HepG2 (cell line): ENCODE measurements at regions not wholly inside any gene's neighbourhood (a gene's known extent, or its start where the extent isn't known, plus 50 kb on each side); places are given as distances from the start of the nearest gene placed in this dataset.
A peak's percentile ranks its signal among the peaks of the same experiment; 100 is the strongest.

Source experiments
- ATAC-seq: fragments of 200-7000 bp; cut with Tn5 transposase; 3 replicates; pipeline ENCODE4 v1.9.1; 2020; ENCODE audit warnings: mild to moderate bottlenecking, moderate library complexity
- BruUV-seq: library from RNA; stranded (reverse); fragments of 400-500 nt; replicated peaks from 2 replicates; lab custom pipeline; 2021; lab: Mats Ljungman, UMichigan
- CTCF ChIA-PET: fragments of 300-600 bp; formaldehyde crosslinking; extraction: SDS; loops from one replicate; lab custom pipeline; 2021; ENCODE audit warnings: low total read pairs, inconsistent platforms, low intra/inter-chr PET ratio; lab: Yijun Ruan, JAX
- POLR2A ChIA-PET: fragments of 350-600 bp; sonication (Branson Sonifier 250); formaldehyde crosslinking; loops from one replicate; lab custom pipeline; 2020; ENCODE audit warnings: antibody characterized with exemption, inconsistent platforms; lab: Yijun Ruan, JAX
- DNase-seq: peaks from one replicate; pipeline ENCODE4 v3.0.0-alpha.2; 2015; ENCODE audit warnings: low spot score
- FAIRE-seq: peaks from 3 replicates; lab custom pipeline; 2011; peaks lifted over from hg19 to GRCh38; lab: Jason Lieb, UNC
- H2AFZ ChIP-seq: one replicate; pipeline ENCODE4 v1.6.1; 2011; ENCODE audit warnings: low read length, inconsistent platforms
- H3K27ac ChIP-seq: fragments of 300-600 bp; 3 replicates; pipeline ENCODE4 v1.8.0; 2011; ENCODE audit warnings: mixed run types, mild to moderate bottlenecking, mixed read lengths, low read length, inconsistent platforms; ENCODE audit not compliant: insufficient read depth; ENCODE audit errors: extremely low read length
- H3K27me3 ChIP-seq, 2 experiments: fragments of 200-600 bp in 1 of 2; 2 replicates in 1 of 2; 3 replicates in 1 of 2; pipeline versions ENCODE4 v1.6.0 to v1.8.0; 2011; ENCODE audit warnings: low read length in 2 of 2, mild to moderate bottlenecking in 2 of 2, moderate library complexity in 2 of 2, inconsistent platforms in 1 of 2; ENCODE audit not compliant: insufficient read depth in 2 of 2, control insufficient read depth in 1 of 2
- H3K36me3 ChIP-seq, 2 experiments: fragments of 200-600 bp in 1 of 2; replicated peaks in 1 of 2; 2 replicates in 1 of 2; 3 replicates in 1 of 2; pipeline versions ENCODE4 v1.5.1 to v1.8.0; 2011; ENCODE audit warnings: low read length in 2 of 2, inconsistent platforms in 1 of 2; ENCODE audit not compliant: insufficient read depth in 2 of 2, control insufficient read depth in 1 of 2
- H3K4me1 ChIP-seq: 2 replicates; pipeline ENCODE4 v1.5.1; 2012; ENCODE audit warnings: low read length, inconsistent platforms; ENCODE audit not compliant: insufficient read depth
- H3K4me2 ChIP-seq: 2 replicates; pipeline ENCODE4 v1.6.0; 2011; ENCODE audit warnings: low read depth, low read length, inconsistent platforms
- H3K4me3 ChIP-seq, 3 experiments: fragments of 200-600 bp in 1 of 3; sonication (generic), shearing (Covaris generic) in 1 of 3; replicated peaks in 1 of 3; 2 replicates each; pipeline ENCODE4 v1.5.1; 2011 to 2016; ENCODE audit warnings: low read length in 3 of 3, inconsistent platforms in 2 of 3, low read depth in 2 of 3, mild to moderate bottlenecking in 2 of 3, control low read depth in 1 of 3, mixed read lengths in 1 of 3; ENCODE audit not compliant: insufficient read depth in 1 of 3
- H3K79me2 ChIP-seq: one replicate; pipeline ENCODE4 v1.6.1; 2011; ENCODE audit warnings: low read length, inconsistent platforms; ENCODE audit not compliant: insufficient read depth
- H3K9ac ChIP-seq: 2 replicates; pipeline ENCODE4 v1.6.0; 2011; ENCODE audit warnings: mild to moderate bottlenecking, low read depth, low read length, inconsistent platforms; ENCODE audit not compliant: insufficient read depth
- H3K9me3 ChIP-seq: 2 replicates; pipeline ENCODE4 v1.5.1; 2012; ENCODE audit warnings: mild to moderate bottlenecking, low read length
- H4K20me1 ChIP-seq: 2 replicates; pipeline ENCODE4 v1.6.0; 2011; ENCODE audit warnings: inconsistent platforms, mild to moderate bottlenecking, low read length, moderate library complexity; ENCODE audit not compliant: insufficient read depth
- CTCF ChIP-seq: sonication (generic); formaldehyde crosslinking; IDR thresholded peaks from 2 replicates; pipeline ENCODE4 v1.5.0; 2020; ENCODE audit warnings: mild to moderate bottlenecking, missing genetic modification reagents, moderate library complexity
- GATAD2A ChIP-seq: IDR thresholded peaks from 2 replicates; pipeline ENCODE4 v1.6.1; 2016
- RAD21 ChIP-seq: fragments of 450-650 bp; formaldehyde crosslinking; IDR thresholded peaks from 2 replicates; pipeline ENCODE4 v1.5.0; 2020; ENCODE audit warnings: mild to moderate bottlenecking
- SMC3 ChIP-seq: IDR thresholded peaks from 2 replicates; pipeline ENCODE4 v1.6.1; 2011; ENCODE audit warnings: low read length, improper control_type of control experiment
- STAG1 ChIP-seq: sonication (generic); formaldehyde crosslinking; IDR thresholded peaks from 2 replicates; pipeline ENCODE4 v1.4.0; 2020; ENCODE audit warnings: missing genetic modification reagents
- ZNF574 ChIP-seq: sonication (generic); formaldehyde crosslinking; IDR thresholded peaks from 2 replicates; pipeline ENCODE4 v1.4.0; 2020; ENCODE audit warnings: missing genetic modification reagents
- ZNF709 ChIP-seq: sonication (generic); formaldehyde crosslinking; IDR thresholded peaks from 2 replicates; pipeline ENCODE4 v1.5.0; 2020; ENCODE audit warnings: mild to moderate bottlenecking, missing genetic modification reagents
- WGBS: methylation state at CpG from one replicate; pipeline ENCODE4 v1.1.6; 2017; ENCODE audit warnings: low lambda C conversion rate; 5-methylcytosine and 5-hydroxymethylcytosine counted together
- in situ Hi-C: cut with HindIII; loops from 2 replicates; pipeline ENCODE4 v1.10.0; 2017; ENCODE audit warnings: low pct_unique_long_range_greater_than_20kb; ENCODE audit not compliant: extremely low pct_ligation_motif_present
- intact Hi-C: fragments of 100-400 bp; cut with micrococcal nuclease; formaldehyde crosslinking; loops from one replicate; pipeline ENCODE4 v1.10.0; 2022; ENCODE audit not compliant: unreplicated experiment

DNA sequence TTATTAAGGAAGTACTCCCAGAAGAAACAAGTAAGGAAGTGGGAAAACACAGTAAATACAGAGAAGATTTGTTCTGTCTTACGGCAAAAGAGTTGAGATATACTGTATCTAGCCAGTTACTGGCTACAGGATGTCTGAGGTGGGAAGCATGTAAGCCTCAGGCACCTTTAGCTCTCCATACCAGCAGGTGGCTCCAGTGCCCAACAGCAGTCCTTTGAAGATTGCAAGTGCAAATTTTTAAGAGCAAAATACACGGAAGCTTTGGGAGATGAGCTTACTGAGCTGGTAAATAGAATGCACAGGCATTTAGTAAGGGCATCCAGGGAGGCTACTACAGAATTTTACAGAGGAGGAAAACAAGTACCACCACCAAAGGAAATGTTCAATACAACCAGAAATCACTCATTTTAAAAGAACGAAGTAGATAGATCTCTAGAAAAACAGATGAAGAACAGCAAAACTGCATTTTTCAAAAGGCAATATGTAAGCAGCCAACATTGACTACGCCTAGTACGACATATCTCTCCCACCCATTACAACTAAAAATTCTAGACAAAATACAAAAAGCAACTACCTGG lies 57.9 kb upstream of the VSTM2B start:
- DNase-seq (peak; percentile 50), ATAC-seq (peak; percentile 89), FAIRE-seq (peak; percentile 64)
- WGBS: 13% methylated on average over 5 of the region's 5 CpGs
- Histone ChIP-seq H4K20me1 (no peaks in the 10 kb centered on the region), H3K36me3 (no peaks in the 10 kb centered on the region), H3K79me2 (no peaks in the 10 kb centered on the region), H3K4me2 (no peak overlapping the region), H3K27ac (no peak overlapping the region), H3K4me3 (no peak overlapping the region), H3K4me1 (no peaks in the 10 kb centered on the region), H2AFZ (no peak overlapping the region), H3K9me3 (no peaks in the 10 kb centered on the region), H3K27me3 (no peaks in the 10 kb centered on the region), H3K9ac (no peak overlapping the region)
- no TSS peak for BruUV-seq
- intact Hi-C loops: loop anchor here (5.0 kb wide), 2 partner anchors 59 to 224 kb away; partner anchors contain the start of gene VSTM2B
- TF ChIP-seq ZNF574 (peak; percentile 53; the same call in 1 of the 2 replicates), GATAD2A (CRISPR knock-in tag) (no peak), ZNF709 (no peak), SMC3 (peak; percentile 71), CTCF (peak; percentile 75), STAG1 (CRISPR knock-in tag) (peak; percentile 52), RAD21 (CRISPR knock-in tag) (peak; percentile 31; the same call in 1 of the 2 replicates)
- POLR2A ChIA-PET: interaction anchor here (1.0 kb wide), 1 partner anchor 139 kb away, joined by 3 read pairs; the partner anchor contains the start of gene POP4
- CTCF ChIA-PET: interaction anchor here (1.3 to 2.1 kb wide), 2 partner anchors 60 to 223 kb away, joined by 6 to 8 read pairs; no protein-coding TSS in a partner anchor
- in situ Hi-C loops: no loop called here
